Testis (tissue), 2 donors: ENCODE measurements at regions not wholly inside any gene's neighbourhood (a gene's known extent, or its start where the extent isn't known, plus 50 kb on each side); places are given as distances from the start of the nearest gene placed in this dataset.

Experiments
- DNase-seq: peaks from one replicate; pipeline ENCODE4 v3.0.0-alpha.2; 2019
- H3K27ac ChIP-seq, 2 donors: fragments of 200-600 bp; sonication (generic); one replicate each; pipeline ENCODE4 v1.5.1; 2019
- H3K27me3 ChIP-seq: fragments of 200-600 bp; sonication (generic); one replicate; pipeline ENCODE4 v1.5.1; 2019
- H3K36me3 ChIP-seq: fragments of 200-600 bp; sonication (generic); one replicate; pipeline ENCODE4 v1.5.1; 2017; ENCODE audit warnings: low read depth; ENCODE audit errors: missing control alignments
- H3K4me1 ChIP-seq: fragments of 200-600 bp; sonication (generic); one replicate; pipeline ENCODE4 v1.5.1; 2019
- H3K4me3 ChIP-seq, 2 donors: fragments of 200-600 bp; sonication (generic); one replicate each; pipeline ENCODE4 v1.5.1; 2017 to 2019
- H3K9me3 ChIP-seq: fragments of 200-600 bp; sonication (generic); one replicate; pipeline ENCODE4 v1.5.1; 2017
- POLR2A ChIP-seq: fragments of 450-650 bp; IDR thresholded peaks from one replicate; pipeline ENCODE4 v1.6.1; 2017; ENCODE audit warnings: antibody characterized with exemption, mild to moderate bottlenecking, moderate library complexity
- WGBS, 2 donors: methylation state at CpG; one replicate each; pipeline ENCODE4 v1.1.5; 2018; 5-methylcytosine and 5-hydroxymethylcytosine counted together
- intact Hi-C: fragments of 100-400 bp; cut with DNase I; formaldehyde crosslinking; loops from one replicate; pipeline ENCODE4 v1.15.1; 2023; ENCODE audit warnings: low total_unique reads
- TF ChIP-seq, protein P1 (sequence below), 3 experiments: fragments of 450-650 bp in 2 of 3; fragments of 200-600 bp in 1 of 3; sonication (generic) in 1 of 3; IDR thresholded peaks; one replicate each; pipeline ENCODE4 v1.5.1; 2016 to 2019; ENCODE audit warnings: antibody characterized with exemption in 3 of 3, mild to moderate bottlenecking in 2 of 3, moderate library complexity in 1 of 3

DNA sequence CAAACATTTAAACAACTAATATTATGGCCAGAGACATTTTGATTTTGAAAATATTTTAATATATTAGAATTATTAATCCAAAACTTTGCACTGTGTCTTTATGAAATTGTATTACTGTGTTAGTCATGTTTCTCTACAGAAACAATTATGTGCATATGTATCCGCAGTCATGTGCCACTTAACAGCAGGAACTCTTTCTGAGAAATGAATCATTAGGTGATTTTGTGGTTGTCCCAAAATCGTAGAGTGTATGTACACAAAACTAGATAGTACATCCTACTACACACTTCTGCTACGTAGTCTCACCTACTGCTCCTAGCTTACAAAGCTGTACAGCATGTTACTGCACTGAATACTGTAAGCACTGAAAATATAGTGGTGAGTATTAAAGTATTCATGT is 479.2 kb upstream of the DSEL start:
- Histone ChIP-seq H3K4me3 (no peak overlapping the region), H3K9me3 (no peaks in the 10 kb centered on the region), H3K36me3 (no peaks in the 10 kb centered on the region), H3K27ac (no peak overlapping the region), H3K27me3 (no peaks in the 10 kb centered on the region), H3K4me1 (no peaks in the 10 kb centered on the region)
- 62 to 82% methylated on average over 3 of the region's 3 CpGs for WGBS, 2 donors
- intact Hi-C loops, result no loop called here
- TF ChIP-seq, protein P1, sequence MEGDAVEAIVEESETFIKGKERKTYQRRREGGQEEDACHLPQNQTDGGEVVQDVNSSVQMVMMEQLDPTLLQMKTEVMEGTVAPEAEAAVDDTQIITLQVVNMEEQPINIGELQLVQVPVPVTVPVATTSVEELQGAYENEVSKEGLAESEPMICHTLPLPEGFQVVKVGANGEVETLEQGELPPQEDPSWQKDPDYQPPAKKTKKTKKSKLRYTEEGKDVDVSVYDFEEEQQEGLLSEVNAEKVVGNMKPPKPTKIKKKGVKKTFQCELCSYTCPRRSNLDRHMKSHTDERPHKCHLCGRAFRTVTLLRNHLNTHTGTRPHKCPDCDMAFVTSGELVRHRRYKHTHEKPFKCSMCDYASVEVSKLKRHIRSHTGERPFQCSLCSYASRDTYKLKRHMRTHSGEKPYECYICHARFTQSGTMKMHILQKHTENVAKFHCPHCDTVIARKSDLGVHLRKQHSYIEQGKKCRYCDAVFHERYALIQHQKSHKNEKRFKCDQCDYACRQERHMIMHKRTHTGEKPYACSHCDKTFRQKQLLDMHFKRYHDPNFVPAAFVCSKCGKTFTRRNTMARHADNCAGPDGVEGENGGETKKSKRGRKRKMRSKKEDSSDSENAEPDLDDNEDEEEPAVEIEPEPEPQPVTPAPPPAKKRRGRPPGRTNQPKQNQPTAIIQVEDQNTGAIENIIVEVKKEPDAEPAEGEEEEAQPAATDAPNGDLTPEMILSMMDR (IDR thresholded peaks at IDR 0.05), result no peak
- TF ChIP-seq POLR2A, result no peak
- no peak for DNase-seq

DNA sequence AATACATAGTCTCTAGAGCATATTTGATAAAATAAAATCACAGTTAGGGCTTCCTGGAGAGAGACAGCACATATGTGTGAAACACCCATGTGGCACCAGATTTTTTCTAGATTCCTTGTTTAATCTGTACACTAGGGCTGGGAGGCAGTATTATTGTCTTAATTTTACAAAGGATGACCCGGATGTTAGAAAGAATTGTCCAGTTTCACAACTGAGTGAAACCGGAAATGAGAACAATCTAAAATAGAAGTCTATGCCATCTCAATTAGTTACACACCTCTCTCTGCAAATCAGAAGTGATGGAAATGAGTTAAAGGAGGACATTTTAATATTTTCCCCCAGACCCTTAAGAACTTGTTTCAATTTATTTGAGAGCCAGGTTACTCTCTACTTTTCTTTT is 463.7 kb upstream of the DSEL start:
- Histone ChIP-seq H3K4me1 (no peaks in the 10 kb centered on the region), H3K36me3 (no peaks in the 10 kb centered on the region), H3K9me3 (no peaks in the 10 kb centered on the region), H3K27ac (no peak overlapping the region), H3K27me3 (no peaks in the 10 kb centered on the region), H3K4me3 (no peak overlapping the region)
- intact Hi-C loops, result no loop called here
- TF ChIP-seq, protein P1 (IDR thresholded peaks at IDR 0.05), result no peak
- no peak for TF ChIP-seq POLR2A
- DNase-seq, result no peak
- WGBS, 2 donors, result 79 to 84% methylated on average over 2 of the region's 2 CpGs

DNA sequence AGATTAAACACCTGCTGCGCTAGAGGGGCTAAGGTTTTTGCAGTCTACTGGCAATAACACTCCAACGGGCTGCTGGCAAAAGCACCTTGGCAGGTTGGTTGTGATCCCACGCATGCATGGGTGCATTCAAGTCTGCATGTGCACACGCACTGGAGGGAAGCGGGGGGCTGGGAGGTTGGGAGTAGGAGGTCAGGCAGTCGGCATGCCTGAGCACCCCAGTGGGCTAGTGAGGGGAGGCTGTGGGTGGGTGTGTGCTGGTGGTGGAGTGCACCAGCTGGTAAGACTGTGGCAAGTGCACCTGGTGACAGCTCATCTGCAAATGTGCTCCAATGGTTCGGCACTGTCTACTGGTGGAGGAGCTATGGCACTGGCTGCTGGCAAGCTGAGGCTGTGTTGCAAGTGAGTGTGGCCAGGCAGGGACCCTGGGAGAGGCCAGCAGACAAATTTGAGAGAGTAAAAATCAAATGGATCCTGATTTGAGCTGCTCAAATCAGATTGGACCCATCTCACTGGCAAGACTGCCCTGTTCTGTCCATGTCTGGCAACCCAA is 460.6 kb upstream of the DSEL start:
- DNase-seq, result no peak
- Histone ChIP-seq H3K27ac (no peak overlapping the region), H3K4me1 (no peaks in the 10 kb centered on the region), H3K4me3 (no peak overlapping the region), H3K27me3 (no peaks in the 10 kb centered on the region), H3K9me3 (no peaks in the 10 kb centered on the region), H3K36me3 (no peaks in the 10 kb centered on the region)
- intact Hi-C loops, result no loop called here
- TF ChIP-seq POLR2A, result no peak
- TF ChIP-seq, protein P1 (IDR thresholded peaks at IDR 0.05), result no peak
- WGBS, 2 donors, result 76 to 78% methylated on average over 5 to 7 of the region's 7 CpGs

DNA sequence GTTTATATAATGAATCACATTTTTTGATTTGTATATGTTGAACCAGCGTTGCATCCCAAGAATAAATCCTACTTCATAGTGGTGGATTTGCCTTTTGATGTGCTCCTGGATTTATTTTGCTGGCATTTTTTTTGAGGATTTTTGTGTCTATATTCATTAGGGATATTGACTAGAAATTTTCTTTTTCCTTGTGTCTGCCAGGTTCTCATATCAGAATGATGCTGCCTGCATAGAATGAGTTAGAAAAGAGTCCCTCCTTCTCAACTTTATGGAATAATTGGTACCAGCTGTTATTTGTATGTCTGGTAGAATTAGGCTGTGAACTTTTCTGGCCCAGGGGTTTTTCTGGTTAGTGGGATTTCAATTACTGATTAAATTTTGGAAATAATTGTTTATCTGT is 457.4 kb upstream of the DSEL start:
- H3K4me3 ChIP-seq, result no peak overlapping the region
- H3K27ac ChIP-seq, result no peak overlapping the region
- no peak for DNase-seq
- 91 to 92% methylated on average over 1 of the region's 1 CpG for WGBS, 2 donors
- H3K9me3 ChIP-seq, result no peaks in the 10 kb centered on the region
- H3K27me3 ChIP-seq, result no peaks in the 10 kb centered on the region
- no peaks in the 10 kb centered on the region for H3K36me3 ChIP-seq
- no peaks in the 10 kb centered on the region for H3K4me1 ChIP-seq
- intact Hi-C loops, result no loop called here
- no peak for TF ChIP-seq POLR2A
- TF ChIP-seq, protein P1 (IDR thresholded peaks at IDR 0.05), result no peak

DNA sequence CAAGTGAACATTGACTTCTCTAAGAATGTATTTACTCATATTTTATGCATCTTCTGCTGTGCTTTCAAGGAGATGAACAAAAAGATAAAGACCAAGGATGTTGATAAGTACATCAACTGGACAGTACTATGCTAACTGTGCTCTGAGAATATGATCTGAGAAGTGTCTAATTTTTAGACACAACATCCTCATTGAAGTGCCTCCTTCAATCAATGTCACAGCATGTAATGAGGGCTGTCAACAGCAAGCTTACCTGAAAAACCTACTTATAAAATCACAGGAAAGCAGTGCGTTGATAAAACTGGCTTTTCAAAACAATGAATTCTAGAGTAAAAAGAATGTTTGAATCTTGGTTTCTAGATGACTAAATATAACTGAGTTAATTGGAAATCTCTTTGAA is 452.9 kb upstream of the DSEL start:
- intact Hi-C loops, result no loop called here
- Histone ChIP-seq H3K4me3 (no peak overlapping the region), H3K27me3 (no peaks in the 10 kb centered on the region), H3K36me3 (no peaks in the 10 kb centered on the region), H3K4me1 (no peaks in the 10 kb centered on the region), H3K27ac (no peak overlapping the region), H3K9me3 (no peaks in the 10 kb centered on the region)
- TF ChIP-seq, protein P1 (IDR thresholded peaks at IDR 0.05), result no peak
- no peak for TF ChIP-seq POLR2A
- 91 to 93% methylated on average over 1 of the region's 1 CpG for WGBS, 2 donors
- DNase-seq, result no peak
